ENCODE measurements at regions not wholly inside any gene's neighbourhood (a gene's known extent, or its start where the extent isn't known, plus 50 kb on each side); places are given as distances from the start of the nearest gene placed in this dataset.

- Histone ChIP-seq H3K27ac (no peak overlapping the region), H3K4me1 (peaks cover 0 to 38% (median 0%) of the 10 kb centered on the region in 9 donors), H3K27me3 (no peaks in the 10 kb centered on the region), H3K9me3 (peaks cover 0 to 3% (median 0%) of the 10 kb centered on the region in 11 donors), H3K36me3 (no peaks in the 10 kb centered on the region), H3K4me3 (no peak overlapping the region)
- DNase-seq = no peak
- 54 to 57% methylated on average over 8 of the region's 8 CpGs for WGBS, 2 donors
- no peak for ATAC-seq
- intact Hi-C loops (cut with DNase I) = no loop called here
- no peak for TF ChIP-seq CTCF (IDR thresholded peaks at IDR 0.05)
Measured at GRCh38 chr1:244316986-244317655, 134.6 kb downstream of the ADSS2 start.

- Histone ChIP-seq H3K9me3 (peaks cover 0 to 4% (median 0%) of the 10 kb centered on the region in 11 donors), H3K27ac (peak overlapping the region in 1 of 10 donors; percentile 93), H3K4me3 (no peak overlapping the region), H3K36me3 (no peaks in the 10 kb centered on the region), H3K4me1 (peaks cover 0 to 47% (median 5%) of the 10 kb centered on the region in 9 donors), H3K27me3 (no peaks in the 10 kb centered on the region)
- no peak for DNase-seq
- ATAC-seq = no peak
- 98% methylated on average over 4 of the region's 4 CpGs for WGBS, 2 donors
- intact Hi-C loops (cut with DNase I) = no loop called here
- TF ChIP-seq CTCF (IDR thresholded peaks at IDR 0.05) = no peak
Measured at GRCh38 chr1:244318078-244318477, 133.6 kb downstream of the ADSS2 start.

GRCh38 chr1:244318512-244318911 is 133.2 kb downstream of the ADSS2 start:
- DNase-seq = no peak
- Histone ChIP-seq H3K9me3 (peaks cover 0 to 4% (median 0%) of the 10 kb centered on the region in 11 donors), H3K36me3 (no peaks in the 10 kb centered on the region), H3K27ac (peak overlapping the region in 1 of 10 donors; percentile 93), H3K4me1 (peaks cover 0 to 52% (median 8%) of the 10 kb centered on the region in 9 donors), H3K27me3 (no peaks in the 10 kb centered on the region), H3K4me3 (no peak overlapping the region)
- TF ChIP-seq CTCF (IDR thresholded peaks at IDR 0.05) = no peak
- ATAC-seq = no peak
- 80 to 96% methylated on average over 5 of the region's 5 CpGs for WGBS, 2 donors
- intact Hi-C loops (cut with DNase I) = no loop called here

GRCh38 chr1:244319283-244320132 is 132.2 kb downstream of the ADSS2 start:
- peaks cover 0 to 62% (median 8%) of the 10 kb centered on the region in 9 donors for H3K4me1 ChIP-seq
- peak overlapping the region in 1 of 10 donors; percentile 12 for H3K4me3 ChIP-seq
- DNase-seq (no peak), ATAC-seq (peak in 4 of 8 donors; percentile 51 to 73 (median 58))
- H3K36me3 ChIP-seq = no peaks in the 10 kb centered on the region
- WGBS, 2 donors = 78 to 79% methylated on average over 9 of the region's 9 CpGs
- H3K9me3 ChIP-seq = peaks cover 0 to 4% (median 0%) of the 10 kb centered on the region in 11 donors
- intact Hi-C loops (cut with DNase I) = no loop called here
- peak overlapping the region in 1 of 10 donors; percentile 93 for H3K27ac ChIP-seq
- no peaks in the 10 kb centered on the region for H3K27me3 ChIP-seq
- no peak for TF ChIP-seq CTCF (IDR thresholded peaks at IDR 0.05)
